RWPE2 (cell line): ENCODE measurements at regions not wholly inside any gene's neighbourhood (a gene's known extent, or its start where the extent isn't known, plus 50 kb on each side); places are given as distances from the start of the nearest gene placed in this dataset.
A peak's percentile ranks its signal among the peaks of the same experiment; 100 is the strongest.

Experiments
- ATAC-seq: fragments of 200-7000 bp; cut with Tn5 transposase; 3 replicates; pipeline ENCODE4 v1.9.1; 2021; ENCODE audit warnings: low read depth
- DNase-seq: peaks from one replicate; pipeline ENCODE4 v3.0.0-alpha.2; 2020; ENCODE audit warnings: low spot score
- H3K27ac ChIP-seq: fragments of 450-650 bp; 2 replicates; pipeline ENCODE4 v1.5.1; 2017; ENCODE audit warnings: mild to moderate bottlenecking; ENCODE audit not compliant: poor library complexity, severe bottlenecking
- H3K27me3 ChIP-seq: fragments of 250-450 bp; sonication (Bioruptor Pico); 2 replicates; pipeline ENCODE4 v1.5.1; 2021; ENCODE audit warnings: mild to moderate bottlenecking, moderate library complexity; ENCODE audit not compliant: insufficient read depth, poor library complexity, severe bottlenecking
- H3K36me3 ChIP-seq: fragments of 250-450 bp; sonication (Bioruptor Pico); 2 replicates; pipeline ENCODE4 v1.5.1; 2020; ENCODE audit warnings: low read depth, mild to moderate bottlenecking, moderate library complexity
- H3K4me1 ChIP-seq: fragments of 250-450 bp; sonication (Bioruptor Pico); 2 replicates; pipeline ENCODE4 v1.5.1; 2021; ENCODE audit warnings: mild to moderate bottlenecking, moderate library complexity; ENCODE audit not compliant: insufficient read depth, poor library complexity, severe bottlenecking
- H3K4me3 ChIP-seq: fragments of 250-450 bp; sonication (Bioruptor Pico); 2 replicates; pipeline ENCODE4 v1.5.1; 2021; ENCODE audit warnings: mild to moderate bottlenecking, moderate library complexity; ENCODE audit not compliant: severe bottlenecking
- H3K9me3 ChIP-seq: fragments of 250-450 bp; sonication (Bioruptor Pico); 2 replicates; pipeline ENCODE4 v1.5.1; 2021; ENCODE audit warnings: mild to moderate bottlenecking, moderate library complexity; ENCODE audit not compliant: severe bottlenecking
- TF ChIP-seq, protein P1 (sequence below): fragments of 450-650 bp; IDR thresholded peaks from one replicate; pipeline ENCODE4 v1.5.1; 2017; ENCODE audit warnings: mild to moderate bottlenecking, moderate library complexity; ENCODE audit not compliant: poor library complexity, severe bottlenecking

- Histone ChIP-seq H3K4me1 (peaks cover 14% of the 10 kb centered on the region), H3K27me3 (no peaks in the 10 kb centered on the region), H3K4me3 (no peak overlapping the region), H3K27ac (peak overlapping the region; percentile 23), H3K9me3 (peaks cover 9% of the 10 kb centered on the region), H3K36me3 (no peaks in the 10 kb centered on the region)
- no peak for ATAC-seq
- DNase-seq = no peak
- TF ChIP-seq, protein P1, sequence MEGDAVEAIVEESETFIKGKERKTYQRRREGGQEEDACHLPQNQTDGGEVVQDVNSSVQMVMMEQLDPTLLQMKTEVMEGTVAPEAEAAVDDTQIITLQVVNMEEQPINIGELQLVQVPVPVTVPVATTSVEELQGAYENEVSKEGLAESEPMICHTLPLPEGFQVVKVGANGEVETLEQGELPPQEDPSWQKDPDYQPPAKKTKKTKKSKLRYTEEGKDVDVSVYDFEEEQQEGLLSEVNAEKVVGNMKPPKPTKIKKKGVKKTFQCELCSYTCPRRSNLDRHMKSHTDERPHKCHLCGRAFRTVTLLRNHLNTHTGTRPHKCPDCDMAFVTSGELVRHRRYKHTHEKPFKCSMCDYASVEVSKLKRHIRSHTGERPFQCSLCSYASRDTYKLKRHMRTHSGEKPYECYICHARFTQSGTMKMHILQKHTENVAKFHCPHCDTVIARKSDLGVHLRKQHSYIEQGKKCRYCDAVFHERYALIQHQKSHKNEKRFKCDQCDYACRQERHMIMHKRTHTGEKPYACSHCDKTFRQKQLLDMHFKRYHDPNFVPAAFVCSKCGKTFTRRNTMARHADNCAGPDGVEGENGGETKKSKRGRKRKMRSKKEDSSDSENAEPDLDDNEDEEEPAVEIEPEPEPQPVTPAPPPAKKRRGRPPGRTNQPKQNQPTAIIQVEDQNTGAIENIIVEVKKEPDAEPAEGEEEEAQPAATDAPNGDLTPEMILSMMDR = no peak
Observed at GRCh38 chr1:185573677-185574076, 160.5 kb upstream of the HMCN1 start.

DNA sequence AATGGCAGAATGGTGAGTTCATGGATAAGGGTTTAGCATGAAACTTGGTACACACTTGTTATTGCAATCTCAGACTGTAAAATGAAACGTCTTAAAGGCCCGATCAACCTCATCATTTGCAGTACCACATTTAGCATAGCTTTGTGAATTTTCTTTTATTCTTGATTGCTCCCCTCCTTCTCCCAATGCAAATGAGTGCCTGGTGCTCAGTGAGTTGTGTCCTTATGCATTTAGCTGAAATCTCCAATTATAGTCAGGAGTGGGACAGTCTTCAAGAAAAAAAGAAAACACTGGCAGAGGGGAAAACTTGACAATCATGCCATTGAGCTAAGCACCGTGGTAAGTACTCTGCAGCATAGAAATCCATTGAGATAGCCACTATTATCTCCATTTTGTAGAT is 161.0 kb upstream of the HMCN1 start:
- H3K4me3 ChIP-seq = no peak overlapping the region
- peaks cover 20% of the 10 kb centered on the region for H3K4me1 ChIP-seq
- no peaks in the 10 kb centered on the region for H3K36me3 ChIP-seq
- no peak for DNase-seq
- no peaks in the 10 kb centered on the region for H3K27me3 ChIP-seq
- no peak for ATAC-seq
- H3K27ac ChIP-seq = no peak overlapping the region
- TF ChIP-seq, protein P1 = no peak
- peaks cover 4% of the 10 kb centered on the region for H3K9me3 ChIP-seq

- no peaks in the 10 kb centered on the region for H3K9me3 ChIP-seq
- peak; percentile 25; the same call in 2 of the 3 replicates for ATAC-seq
- H3K4me3 ChIP-seq = no peak overlapping the region
- TF ChIP-seq, protein P1 = no peak
- peaks cover 42% of the 10 kb centered on the region for H3K4me1 ChIP-seq
- peak overlapping the region; percentile 34 for H3K27ac ChIP-seq
- no peaks in the 10 kb centered on the region for H3K36me3 ChIP-seq
- no peaks in the 10 kb centered on the region for H3K27me3 ChIP-seq
- no peak for DNase-seq
Observed at GRCh38 chr1:185570962-185571361, 163.2 kb upstream of the HMCN1 start.

GRCh38 chr1:185568155-185569123 is 165.8 kb upstream of the HMCN1 start:
- Histone ChIP-seq H3K4me3 (no peak overlapping the region), H3K4me1 (peaks cover 58% of the 10 kb centered on the region), H3K9me3 (no peaks in the 10 kb centered on the region), H3K27me3 (no peaks in the 10 kb centered on the region), H3K36me3 (no peaks in the 10 kb centered on the region), H3K27ac (peak overlapping the region; percentile 97)
- TF ChIP-seq, protein P1 = no peak
- no peak for DNase-seq
- ATAC-seq = no peak

DNA sequence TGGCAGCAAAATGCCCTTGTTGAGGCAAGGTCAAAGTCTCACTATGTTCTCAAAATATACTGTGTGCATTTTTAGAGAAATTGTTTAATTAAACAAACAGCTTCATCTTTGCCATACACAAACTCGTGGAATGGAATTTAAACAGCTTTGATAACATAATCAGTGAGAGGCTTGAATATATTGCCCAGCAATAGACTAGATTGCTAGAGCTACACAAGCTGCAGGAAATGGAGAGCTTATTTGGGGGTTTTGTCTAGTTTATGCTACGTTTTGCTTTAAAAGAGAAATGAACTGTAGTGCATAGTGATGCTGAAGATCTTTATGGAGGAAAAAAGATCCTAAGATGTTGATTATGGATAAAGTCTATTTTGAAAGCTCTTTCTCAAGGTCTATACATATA is 166.8 kb upstream of the HMCN1 start:
- TF ChIP-seq, protein P1 = no peak
- no peak for ATAC-seq
- peak overlapping the region; percentile 97 for H3K27ac ChIP-seq

More for the DNA sequence above, 166.8 kb upstream of the HMCN1 start:
- DNase-seq = no peak
- H3K36me3 ChIP-seq = no peaks in the 10 kb centered on the region
- H3K4me1 ChIP-seq = peaks cover 68% of the 10 kb centered on the region
- no peak overlapping the region for H3K4me3 ChIP-seq
- H3K27me3 ChIP-seq = no peaks in the 10 kb centered on the region
- H3K9me3 ChIP-seq = no peaks in the 10 kb centered on the region
